MM.1S (cell line): ENCODE measurements at regions not wholly inside any gene's neighbourhood (a gene's known extent, or its start where the extent isn't known, plus 50 kb on each side); places are given as distances from the start of the nearest gene placed in this dataset.

ENCODE experiments used
- DNase-seq: peaks from one replicate; pipeline ENCODE4 v3.0.0-alpha.2; 2015
- H2AFZ ChIP-seq: fragments of 300-600 bp; sonication (generic); 2 replicates; pipeline ENCODE4 v1.6.0; 2016; ENCODE audit warnings: antibody characterized with exemption, low read length
- H3F3A ChIP-seq: fragments of 300-600 bp; sonication (generic); 2 replicates; pipeline ENCODE4 v1.6.1; 2016; ENCODE audit warnings: mild to moderate bottlenecking, antibody characterized with exemption, low read length, moderate library complexity, mixed read lengths; ENCODE audit not compliant: insufficient read depth
- H3K27ac ChIP-seq: fragments of 300-600 bp; sonication (generic); 2 replicates; pipeline ENCODE4 v1.5.1; 2016; ENCODE audit warnings: mild to moderate bottlenecking, low read length
- H3K27me3 ChIP-seq: fragments of 300-600 bp; sonication (generic); replicated peaks from 2 replicates; pipeline ENCODE4 v1.6.0; 2016; ENCODE audit warnings: low read length; ENCODE audit not compliant: insufficient read depth
- H3K36me3 ChIP-seq: fragments of 300-600 bp; sonication (generic); replicated peaks from 2 replicates; pipeline ENCODE4 v1.6.1; 2016; ENCODE audit warnings: mild to moderate bottlenecking, low read length, mixed read lengths; ENCODE audit not compliant: insufficient read depth
- H3K4me1 ChIP-seq: fragments of 300-600 bp; sonication (generic); 2 replicates; pipeline ENCODE4 v1.6.1; 2016; ENCODE audit warnings: low read length, mixed read lengths
- H3K4me2 ChIP-seq: fragments of 300-600 bp; sonication (generic); 2 replicates; pipeline ENCODE4 v1.6.0; 2016; ENCODE audit warnings: low read depth, low read length
- H3K4me3 ChIP-seq: fragments of 300-600 bp; sonication (generic); 2 replicates; pipeline ENCODE4 v1.5.1; 2016; ENCODE audit warnings: low read length, mixed read lengths
- H3K79me2 ChIP-seq: fragments of 300-600 bp; sonication (generic); 2 replicates; pipeline ENCODE4 v1.6.1; 2016; ENCODE audit warnings: mixed run types, low read length, mixed read lengths
- H3K9ac ChIP-seq: fragments of 300-600 bp; sonication (generic); 2 replicates; pipeline ENCODE4 v1.6.1; 2016; ENCODE audit warnings: low read length, mixed read lengths
- H3K9me2 ChIP-seq: fragments of 300-600 bp; sonication (generic); replicated peaks from 2 replicates; pipeline ENCODE4 v1.6.1; 2016; ENCODE audit warnings: mild to moderate bottlenecking, low read length, mixed read lengths; ENCODE audit not compliant: insufficient read depth
- H3K9me3 ChIP-seq: fragments of 300-600 bp; sonication (generic); replicated peaks from 2 replicates; pipeline ENCODE4 v1.6.1; 2016; ENCODE audit warnings: mild to moderate bottlenecking, low read length, mixed read lengths; ENCODE audit not compliant: insufficient read depth
- H4K20me1 ChIP-seq: fragments of 300-600 bp; sonication (generic); 2 replicates; pipeline ENCODE4 v1.6.1; 2016; ENCODE audit warnings: mild to moderate bottlenecking, low read length, moderate library complexity, mixed read lengths; ENCODE audit not compliant: insufficient read depth
- EZH2 ChIP-seq: fragments of 300-600 bp; sonication (generic); optimal IDR thresholded peaks from 2 replicates; pipeline ENCODE3; 2017; ENCODE audit warnings: low read depth, mild to moderate bottlenecking, antibody characterized with exemption, low read length, mixed read lengths
- EZH2phosphoT487 ChIP-seq: fragments of 300-600 bp; sonication (generic); IDR thresholded peaks from 2 replicates; pipeline ENCODE4 v1.6.1; 2018; ENCODE audit warnings: antibody characterized with exemption, low read length
- TF ChIP-seq, protein P1 (sequence below): fragments of 300-600 bp; sonication (generic); IDR thresholded peaks from 2 replicates; pipeline ENCODE4 v1.5.1; 2016; ENCODE audit warnings: antibody characterized with exemption, low read length, mixed read lengths

DNA sequence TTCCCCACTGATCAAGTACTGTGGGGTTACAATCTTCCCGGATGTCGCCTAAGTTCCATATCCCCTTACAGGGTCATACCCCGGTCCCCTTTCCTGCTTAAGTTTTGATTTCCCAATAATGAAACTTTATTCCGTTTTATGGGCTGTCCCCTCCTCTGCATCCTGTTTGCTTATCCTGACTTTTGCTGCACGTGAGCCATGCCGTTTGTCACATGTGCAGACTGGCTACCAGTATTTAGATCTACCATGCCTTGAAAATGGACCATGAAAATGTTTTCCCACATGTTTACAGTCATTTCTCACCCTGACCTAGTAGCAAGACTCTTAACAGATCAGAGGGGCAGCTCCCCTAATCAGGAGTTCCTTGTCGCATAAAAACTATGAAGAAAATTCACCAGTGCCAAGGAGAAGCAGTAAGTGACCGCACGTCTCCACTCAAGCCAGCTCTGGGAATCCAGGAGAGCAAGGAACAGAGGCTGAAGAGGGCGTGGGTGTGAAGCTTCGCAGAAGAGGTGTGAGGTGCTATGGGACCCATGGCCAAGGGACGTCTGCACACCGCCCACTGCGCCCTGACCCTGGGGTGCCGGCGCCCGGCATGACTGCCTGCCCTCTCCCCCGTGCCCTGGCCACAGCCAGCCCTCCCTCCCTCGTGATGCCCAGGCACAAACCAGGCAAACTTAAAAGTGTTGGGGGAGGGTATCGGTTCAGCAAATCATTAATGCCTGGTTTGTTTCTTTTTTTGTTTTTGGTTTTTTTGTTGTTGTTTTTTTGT, 440.8 kb upstream of the SALL3 start:
- no peak for DNase-seq
- H2AFZ ChIP-seq: no peak overlapping the region
- no peaks in the 10 kb centered on the region for H3K36me3 ChIP-seq
- H3K27me3 ChIP-seq: no peaks in the 10 kb centered on the region
- H3K79me2 ChIP-seq: no peaks in the 10 kb centered on the region
- no peak overlapping the region for H3K27ac ChIP-seq
- H3K9ac ChIP-seq: no peak overlapping the region
- H3F3A ChIP-seq: no peaks in the 10 kb centered on the region
- TF ChIP-seq EZH2 (no peak), EZH2phosphoT487 (no peak)
- TF ChIP-seq, protein P1, sequence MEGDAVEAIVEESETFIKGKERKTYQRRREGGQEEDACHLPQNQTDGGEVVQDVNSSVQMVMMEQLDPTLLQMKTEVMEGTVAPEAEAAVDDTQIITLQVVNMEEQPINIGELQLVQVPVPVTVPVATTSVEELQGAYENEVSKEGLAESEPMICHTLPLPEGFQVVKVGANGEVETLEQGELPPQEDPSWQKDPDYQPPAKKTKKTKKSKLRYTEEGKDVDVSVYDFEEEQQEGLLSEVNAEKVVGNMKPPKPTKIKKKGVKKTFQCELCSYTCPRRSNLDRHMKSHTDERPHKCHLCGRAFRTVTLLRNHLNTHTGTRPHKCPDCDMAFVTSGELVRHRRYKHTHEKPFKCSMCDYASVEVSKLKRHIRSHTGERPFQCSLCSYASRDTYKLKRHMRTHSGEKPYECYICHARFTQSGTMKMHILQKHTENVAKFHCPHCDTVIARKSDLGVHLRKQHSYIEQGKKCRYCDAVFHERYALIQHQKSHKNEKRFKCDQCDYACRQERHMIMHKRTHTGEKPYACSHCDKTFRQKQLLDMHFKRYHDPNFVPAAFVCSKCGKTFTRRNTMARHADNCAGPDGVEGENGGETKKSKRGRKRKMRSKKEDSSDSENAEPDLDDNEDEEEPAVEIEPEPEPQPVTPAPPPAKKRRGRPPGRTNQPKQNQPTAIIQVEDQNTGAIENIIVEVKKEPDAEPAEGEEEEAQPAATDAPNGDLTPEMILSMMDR: no peak
- H3K9me3 ChIP-seq: no peaks in the 10 kb centered on the region
- no peak overlapping the region for H3K4me3 ChIP-seq
- no peaks in the 10 kb centered on the region for H3K4me1 ChIP-seq
- H3K4me2 ChIP-seq: no peak overlapping the region
- H4K20me1 ChIP-seq: no peaks in the 10 kb centered on the region
- H3K9me2 ChIP-seq: no peaks in the 10 kb centered on the region

DNA sequence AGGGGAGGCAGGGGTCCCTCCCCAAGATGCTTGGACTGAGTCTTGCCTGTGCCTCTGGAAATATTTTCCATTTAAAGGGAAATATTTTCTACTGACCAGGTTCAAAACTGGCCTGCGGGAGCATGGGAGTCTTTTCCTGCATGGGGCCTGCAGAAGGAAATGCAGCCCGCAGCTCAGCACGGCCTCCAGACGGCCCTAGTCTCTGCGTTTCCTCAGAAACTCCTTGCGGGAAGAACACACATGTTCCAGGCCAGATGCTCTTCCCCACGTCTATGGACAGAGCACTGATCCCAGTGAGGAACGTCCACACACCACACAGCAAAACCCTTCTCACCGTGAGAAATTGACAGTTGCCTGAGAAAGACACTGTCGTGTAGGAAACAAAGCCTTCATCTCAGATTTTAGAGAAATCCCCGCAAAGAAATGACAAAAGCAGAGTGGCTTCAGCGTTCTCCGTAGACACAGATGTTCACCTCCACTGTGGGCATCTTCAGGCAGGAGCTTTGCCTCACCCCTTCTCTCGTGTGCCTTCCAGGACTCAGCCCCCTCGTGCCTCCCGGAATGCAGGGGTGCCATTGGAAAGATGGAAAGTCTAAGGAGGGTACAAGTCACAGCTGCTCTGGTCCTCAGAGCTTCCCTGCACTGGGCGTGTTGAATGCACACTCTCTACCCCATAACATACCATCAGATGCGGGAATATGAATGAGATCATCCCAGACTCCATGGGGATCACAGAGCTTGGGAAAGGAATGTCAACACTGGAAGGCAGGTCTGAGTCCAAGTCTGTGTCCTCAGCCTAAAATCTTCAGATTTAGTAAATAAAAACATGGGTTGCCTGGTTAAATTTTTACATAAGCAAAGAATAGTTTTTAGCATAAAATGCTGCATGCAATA, 438.7 kb upstream of the SALL3 start:
- no peak for DNase-seq

DNA sequence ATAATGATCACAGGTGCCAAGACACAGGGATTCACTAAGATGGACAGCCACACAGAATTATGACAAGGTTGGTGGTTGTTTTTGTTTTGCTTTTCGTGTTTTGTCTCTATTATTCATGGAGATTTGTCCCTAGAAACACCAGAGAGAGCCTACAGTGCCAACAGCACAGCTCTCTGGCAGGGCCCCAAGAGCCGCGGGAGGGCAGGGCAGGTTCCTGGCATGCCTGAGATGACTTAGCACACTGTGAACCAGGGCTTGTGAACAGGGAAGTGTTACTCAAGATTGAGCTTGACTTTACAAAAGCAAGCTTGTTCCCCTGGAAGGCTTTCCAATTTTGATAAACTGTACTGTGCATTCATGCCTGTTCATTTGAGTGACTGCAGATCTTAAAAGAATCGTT, 437.4 kb upstream of the SALL3 start:
- no peak for TF ChIP-seq EZH2phosphoT487
- TF ChIP-seq EZH2: no peak
- TF ChIP-seq, protein P1: no peak
- no peak overlapping the region for H3K9ac ChIP-seq
- H3K9me3 ChIP-seq: no peaks in the 10 kb centered on the region
- no peaks in the 10 kb centered on the region for H3K36me3 ChIP-seq
- no peaks in the 10 kb centered on the region for H3K79me2 ChIP-seq
- H4K20me1 ChIP-seq: no peaks in the 10 kb centered on the region
- no peak overlapping the region for H3K4me3 ChIP-seq
- H3F3A ChIP-seq: no peaks in the 10 kb centered on the region
- DNase-seq: no peak
- no peaks in the 10 kb centered on the region for H3K4me1 ChIP-seq
- H3K27ac ChIP-seq: no peak overlapping the region
- no peaks in the 10 kb centered on the region for H3K9me2 ChIP-seq
- H2AFZ ChIP-seq: no peak overlapping the region
- no peak overlapping the region for H3K4me2 ChIP-seq
- no peaks in the 10 kb centered on the region for H3K27me3 ChIP-seq

More for the DNA sequence above, 438.7 kb upstream of the SALL3 start:
- no peak overlapping the region for H3K4me2 ChIP-seq
- TF ChIP-seq, protein P1: no peak
- TF ChIP-seq EZH2phosphoT487 (no peak), EZH2 (no peak)
- no peaks in the 10 kb centered on the region for H3K36me3 ChIP-seq
- H3K9me3 ChIP-seq: no peaks in the 10 kb centered on the region
- no peaks in the 10 kb centered on the region for H3K4me1 ChIP-seq
- no peaks in the 10 kb centered on the region for H3F3A ChIP-seq
- no peak overlapping the region for H3K27ac ChIP-seq
- no peak overlapping the region for H2AFZ ChIP-seq
- no peak overlapping the region for H3K9ac ChIP-seq
- no peaks in the 10 kb centered on the region for H4K20me1 ChIP-seq
- no peak overlapping the region for H3K4me3 ChIP-seq
- H3K79me2 ChIP-seq: no peaks in the 10 kb centered on the region
- no peaks in the 10 kb centered on the region for H3K9me2 ChIP-seq
- H3K27me3 ChIP-seq: no peaks in the 10 kb centered on the region
